Peyer's patch (tissue), 4 donors: ENCODE measurements at regions not wholly inside any gene's neighbourhood (a gene's known extent, or its start where the extent isn't known, plus 50 kb on each side); places are given as distances from the start of the nearest gene placed in this dataset.

Experiments
- POLR2A ChIP-seq, 2 donors: fragments of 450-650 bp; IDR thresholded peaks; one replicate each; pipeline ENCODE4 v1.5.1; 2017; ENCODE audit warnings: antibody characterized with exemption in 2 of 2, mild to moderate bottlenecking in 2 of 2, moderate library complexity in 2 of 2
- TF ChIP-seq, protein P1 (sequence below), 6 experiments: fragments of 450-650 bp in 4 of 6; fragments of 200-600 bp in 2 of 6; sonication (generic) in 1 of 6; IDR thresholded peaks; one replicate each; pipeline ENCODE4 v1.5.1; 2017 to 2019; ENCODE audit warnings: antibody characterized with exemption in 6 of 6, mild to moderate bottlenecking in 3 of 6, moderate library complexity in 1 of 6

DNA sequence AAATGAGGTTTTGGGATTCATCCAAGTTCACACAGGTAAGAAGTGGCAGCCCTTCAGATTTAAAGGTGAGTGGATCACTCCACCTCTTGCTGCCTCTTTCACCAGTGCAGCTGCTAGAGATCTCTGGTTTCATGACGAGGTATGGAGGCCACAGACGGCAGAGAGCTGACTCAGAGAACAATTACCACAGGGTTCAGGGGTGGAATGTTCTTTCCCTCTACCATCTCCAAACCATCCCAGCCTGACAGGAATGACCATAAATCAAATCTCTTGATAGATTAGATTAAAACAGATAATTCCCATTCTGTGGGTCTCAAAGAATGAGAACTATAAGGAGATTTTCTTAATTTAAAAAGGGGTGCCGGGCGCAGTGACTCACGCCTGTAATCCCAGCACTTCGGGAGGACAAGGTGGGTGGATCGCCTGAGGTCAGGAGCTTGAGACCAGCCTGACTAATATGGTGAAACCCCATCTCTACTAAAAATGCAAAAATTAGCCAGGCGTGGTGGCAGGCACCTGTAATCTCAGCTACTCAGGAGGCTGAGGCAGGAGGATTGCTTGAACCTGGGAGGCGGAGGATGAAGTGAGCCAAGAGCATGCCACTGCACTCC is 174.2 kb upstream of the ATP11B start:
- TF ChIP-seq, protein P1, sequence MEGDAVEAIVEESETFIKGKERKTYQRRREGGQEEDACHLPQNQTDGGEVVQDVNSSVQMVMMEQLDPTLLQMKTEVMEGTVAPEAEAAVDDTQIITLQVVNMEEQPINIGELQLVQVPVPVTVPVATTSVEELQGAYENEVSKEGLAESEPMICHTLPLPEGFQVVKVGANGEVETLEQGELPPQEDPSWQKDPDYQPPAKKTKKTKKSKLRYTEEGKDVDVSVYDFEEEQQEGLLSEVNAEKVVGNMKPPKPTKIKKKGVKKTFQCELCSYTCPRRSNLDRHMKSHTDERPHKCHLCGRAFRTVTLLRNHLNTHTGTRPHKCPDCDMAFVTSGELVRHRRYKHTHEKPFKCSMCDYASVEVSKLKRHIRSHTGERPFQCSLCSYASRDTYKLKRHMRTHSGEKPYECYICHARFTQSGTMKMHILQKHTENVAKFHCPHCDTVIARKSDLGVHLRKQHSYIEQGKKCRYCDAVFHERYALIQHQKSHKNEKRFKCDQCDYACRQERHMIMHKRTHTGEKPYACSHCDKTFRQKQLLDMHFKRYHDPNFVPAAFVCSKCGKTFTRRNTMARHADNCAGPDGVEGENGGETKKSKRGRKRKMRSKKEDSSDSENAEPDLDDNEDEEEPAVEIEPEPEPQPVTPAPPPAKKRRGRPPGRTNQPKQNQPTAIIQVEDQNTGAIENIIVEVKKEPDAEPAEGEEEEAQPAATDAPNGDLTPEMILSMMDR (IDR thresholded peaks at IDR 0.05): no peak
- no peak for TF ChIP-seq POLR2A (IDR thresholded peaks at IDR 0.05)
